Fibroblast of skin of left biceps (primary cell): ENCODE measurements at regions not wholly inside any gene's neighbourhood (a gene's known extent, or its start where the extent isn't known, plus 50 kb on each side); places are given as distances from the start of the nearest gene placed in this dataset.
"Not testable (repeated sequence)": the region's sequence is repeated elsewhere in the genome, so short reads cannot be mapped to it uniquely, and the experiment has no call there.

Experiments used
- DNase-seq, 2 experiments: peaks; one replicate each; pipeline ENCODE4 v3.0.0-alpha.2; 2013; ENCODE audit warnings: low read depth in 2 of 2

GRCh38 chr5:163695830-163696578 is 190.6 kb downstream of the MAT2B start:
- DNase-seq, result peak; percentile 54

GRCh38 chr5:163696579-163696887 is 191.1 kb downstream of the MAT2B start:
- no peak for DNase-seq

- DNase-seq, result peak; percentile 79 to 80
Measured at GRCh38 chr5:163706053-163706771, 200.8 kb downstream of the MAT2B start.

- no peak for DNase-seq
Measured at GRCh38 chr5:163712011-163712410, 206.6 kb downstream of the MAT2B start.

- DNase-seq, result no peak
Measured at GRCh38 chr5:163718272-163718671, 212.9 kb downstream of the MAT2B start.

- no peak for DNase-seq
Measured at GRCh38 chr5:163724305-163724704, 218.9 kb downstream of the MAT2B start.

- no peak for DNase-seq
Measured at GRCh38 chr5:163727028-163727427, 221.6 kb downstream of the MAT2B start.

- no peak for DNase-seq
Measured at GRCh38 chr5:163730206-163730756, 224.9 kb downstream of the MAT2B start.

GRCh38 chr5:163731256-163731655 is 225.8 kb downstream of the MAT2B start:
- no peak for DNase-seq

GRCh38 chr5:163735069-163735468 is 229.7 kb downstream of the MAT2B start:
- no peak for DNase-seq

GRCh38 chr5:163747586-163747985 is 242.2 kb downstream of the MAT2B start:
- no peak for DNase-seq

- no peak for DNase-seq
Measured at GRCh38 chr5:163748934-163749333, 243.5 kb downstream of the MAT2B start.

- DNase-seq, result not testable (repeated sequence)
Measured at GRCh38 chr5:163750415-163750814, 245.0 kb downstream of the MAT2B start.

GRCh38 chr5:163755505-163755904 is 250.1 kb downstream of the MAT2B start:
- DNase-seq, result no peak

GRCh38 chr5:163756170-163756569 is 250.8 kb downstream of the MAT2B start:
- DNase-seq, result no peak

GRCh38 chr5:163757344-163757743 is 251.9 kb downstream of the MAT2B start:
- no peak for DNase-seq

- no peak for DNase-seq
Measured at GRCh38 chr5:163758283-163758711, 252.9 kb downstream of the MAT2B start.

- DNase-seq, result no peak
Measured at GRCh38 chr5:163759000-163759704, 253.7 kb downstream of the MAT2B start.

- DNase-seq, result peak; percentile 78 to 81
Measured at GRCh38 chr5:163760498-163760897, 255.1 kb downstream of the MAT2B start.

- no peak for DNase-seq
Measured at GRCh38 chr5:163766936-163767670, 261.7 kb downstream of the MAT2B start.

- DNase-seq, result no peak
Measured at GRCh38 chr5:163770625-163771024, 265.2 kb downstream of the MAT2B start.

- DNase-seq, result no peak
Measured at GRCh38 chr5:163772241-163772640, 266.8 kb downstream of the MAT2B start.
